ENCODE measurements at regions not wholly inside any gene's neighbourhood (a gene's known extent, or its start where the extent isn't known, plus 50 kb on each side); places are given as distances from the start of the nearest gene placed in this dataset.

DNA sequence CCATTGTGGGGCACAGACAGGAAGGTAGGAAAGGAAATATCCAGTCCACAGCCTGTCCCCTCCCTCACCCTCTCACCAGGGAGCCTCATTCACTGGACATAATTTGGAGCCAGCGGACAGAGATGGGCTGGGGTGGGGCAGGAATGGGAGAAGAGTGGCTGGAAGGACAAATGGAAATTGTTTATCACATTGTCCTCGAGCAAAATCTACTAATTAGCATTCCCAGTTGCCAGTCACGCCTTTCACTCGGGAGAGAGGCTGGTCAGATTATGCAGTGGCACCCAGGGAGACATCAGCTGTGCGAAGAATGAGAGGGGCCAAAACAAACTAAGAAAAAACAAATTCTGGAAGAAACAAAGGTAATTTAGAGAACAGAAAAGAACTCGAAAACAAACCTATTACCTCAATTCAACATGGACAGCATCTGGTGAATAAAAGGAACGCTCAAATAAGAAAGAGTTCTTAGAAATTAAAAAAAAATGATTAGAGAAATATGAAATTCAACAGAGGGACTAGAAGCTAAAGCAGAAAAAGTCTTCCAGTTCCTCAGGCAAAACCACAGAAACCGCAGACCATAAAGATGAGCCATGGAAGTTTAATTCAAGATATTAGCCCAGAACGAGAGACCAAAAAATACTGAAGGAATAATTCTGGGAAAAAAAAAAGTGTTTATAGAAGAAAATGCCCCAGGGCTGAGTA lies 108.5 kb upstream of the RALGAPA2 start:
- no peaks in the 10 kb centered on the region for H4K20me1 ChIP-seq (ENCODE audit: insufficient read depth, low read length)
- ChIA-PET CTCF (ENCODE audit: low intra/inter-chr PET ratio, low total read pairs) (interaction anchor here (1.1 to 1.6 kb wide), 2 partner anchors 154 to 156 kb away, joined by 3 to 7 read pairs; no protein-coding TSS in a partner anchor), POLR2A (interaction anchor here (0.9 kb wide), 1 partner anchor 40 kb away, joined by 3 read pairs; no protein-coding TSS in a partner anchor)
- no peaks in the 10 kb centered on the region for H3K36me3 ChIP-seq (replicated peaks in 1 of 2; ENCODE audit: control insufficient read depth in 1 of 2, insufficient read depth in 2 of 2, low read length in 2 of 2)
- H3K9me3 ChIP-seq (ENCODE audit: low read length), result no peaks in the 10 kb centered on the region
- peaks cover 11% of the 10 kb centered on the region; the same call in 1 of the 2 replicates for H3K4me1 ChIP-seq (ENCODE audit: insufficient read depth, low read length)
- ATAC-seq (no peak), DNase-seq (ENCODE audit: low spot score) (no peak), FAIRE-seq (no peak)
- H3K79me2 ChIP-seq (ENCODE audit: insufficient read depth, low read length), result no peaks in the 10 kb centered on the region
- H2AFZ ChIP-seq (ENCODE audit: low read length), result no peak overlapping the region
- no peak overlapping the region for H3K9ac ChIP-seq (ENCODE audit: insufficient read depth, low read depth, low read length)
- in situ Hi-C loops (cut with HindIII; ENCODE audit: extremely low pct_ligation_motif_present, low pct_unique_long_range_greater_than_20kb) (loop anchor here (5.0 kb wide), 1 partner anchor 159 kb away; no protein-coding TSS in a partner anchor), intact Hi-C loops (cut with micrococcal nuclease; ENCODE audit: unreplicated experiment) (no loop called here)
- H3K27ac ChIP-seq (ENCODE audit: extremely low read length, insufficient read depth, low read length), result no peak overlapping the region
- peaks cover 0 to 24% of the 10 kb centered on the region in 2 experiments; a peak in 1 of 5 replicates for H3K27me3 ChIP-seq (ENCODE audit: control insufficient read depth in 1 of 2, insufficient read depth in 2 of 2, low read length in 2 of 2)
- H3K4me3 ChIP-seq (replicated peaks in 1 of 3; ENCODE audit: insufficient read depth in 1 of 3, low read depth in 2 of 3, low read length in 3 of 3), result no peak overlapping the region
- no TSS peak for BruUV-seq (replicated peaks)
- TF ChIP-seq RBFOX2 (IDR thresholded peaks at IDR 0.05; ENCODE audit: low read depth, low read length), result no peak
- TF ChIP-seq HOXA7 (CRISPR knock-in tag; IDR thresholded peaks at IDR 0.05), result no peak
- no peak for TF ChIP-seq ZNF556 (CRISPR knock-in tag; IDR thresholded peaks at IDR 0.05; ENCODE audit: borderline replicate concordance)
- no peak for TF ChIP-seq HNRNPLL (IDR thresholded peaks at IDR 0.05; ENCODE audit: low read depth, low read length, poor library complexity, severe bottlenecking)
- H3K4me2 ChIP-seq (ENCODE audit: low read depth, low read length), result peak overlapping the region; percentile 52; the same call in 1 of the 2 replicates
- 40% methylated on average over 9 of the region's 9 CpGs for WGBS (ENCODE audit: low lambda C conversion rate)

DNA sequence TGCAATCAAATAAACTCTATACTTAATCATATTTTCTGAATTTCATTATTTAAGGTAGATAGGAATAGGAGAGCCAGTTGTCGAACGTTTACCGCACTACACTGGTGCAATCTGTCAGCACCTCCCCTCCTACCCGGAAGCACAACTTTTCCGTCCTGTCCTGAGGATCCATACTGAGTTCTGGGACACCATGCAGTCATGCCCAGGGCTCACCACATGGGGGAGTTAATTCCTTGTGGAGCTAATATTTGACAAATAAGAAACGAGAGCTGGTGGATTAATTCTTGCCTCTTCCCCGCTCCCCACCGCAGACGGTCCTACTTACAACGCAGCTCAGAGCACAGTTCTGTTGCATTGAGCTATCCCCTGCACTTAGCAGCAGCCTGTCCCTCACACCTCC lies 107.7 kb upstream of the RALGAPA2 start:
- ChIA-PET CTCF (ENCODE audit: low intra/inter-chr PET ratio, low total read pairs) (interaction anchor here (1.6 kb wide), 1 partner anchor 155 kb away, joined by 7 read pairs; no protein-coding TSS in a partner anchor), POLR2A (interaction anchor here (0.9 kb wide), 1 partner anchor 40 kb away, joined by 3 read pairs; no protein-coding TSS in a partner anchor)
- H3K36me3 ChIP-seq (replicated peaks in 1 of 2; ENCODE audit: control insufficient read depth in 1 of 2, insufficient read depth in 2 of 2, low read length in 2 of 2), result no peaks in the 10 kb centered on the region
- H3K9me3 ChIP-seq (ENCODE audit: low read length), result no peaks in the 10 kb centered on the region
- H3K79me2 ChIP-seq (ENCODE audit: insufficient read depth, low read length), result no peaks in the 10 kb centered on the region
- intact Hi-C loops (cut with micrococcal nuclease; ENCODE audit: unreplicated experiment), result no loop called here
- peak; percentile 68 for DNase-seq (ENCODE audit: low spot score)
- in situ Hi-C loops (cut with HindIII; ENCODE audit: extremely low pct_ligation_motif_present, low pct_unique_long_range_greater_than_20kb), result loop anchor here (5.0 kb wide), 1 partner anchor 158 kb away; no protein-coding TSS in a partner anchor
- no TSS peak for BruUV-seq (replicated peaks)
- WGBS (ENCODE audit: low lambda C conversion rate), result 33% methylated on average over 10 of the region's 10 CpGs
- H3K27me3 ChIP-seq (ENCODE audit: control insufficient read depth in 1 of 2, insufficient read depth in 2 of 2, low read length in 2 of 2), result peaks cover 0 to 24% of the 10 kb centered on the region in 2 experiments; a peak in 1 of 5 replicates
- peak; percentile 72 for FAIRE-seq
- peak; percentile 90 for ATAC-seq
- peak overlapping the region; percentile 52 for H3K4me2 ChIP-seq (ENCODE audit: low read depth, low read length)
- H3K4me1 ChIP-seq (ENCODE audit: insufficient read depth, low read length), result peaks cover 11% of the 10 kb centered on the region; the same call in 1 of the 2 replicates
- 0 out of 6 replicates have a peak overlapping the region, but pooled peaks of 1 of the 3 experiments have one; percentile 5 for H3K4me3 ChIP-seq (replicated peaks in 1 of 3; ENCODE audit: insufficient read depth in 1 of 3, low read depth in 2 of 3, low read length in 3 of 3)
- H4K20me1 ChIP-seq (ENCODE audit: insufficient read depth, low read length), result no peaks in the 10 kb centered on the region
- no peak overlapping the region for H3K9ac ChIP-seq (ENCODE audit: insufficient read depth, low read depth, low read length)
- H3K27ac ChIP-seq (ENCODE audit: extremely low read length, insufficient read depth, low read length), result no peak overlapping the region
- no peak overlapping the region for H2AFZ ChIP-seq (ENCODE audit: low read length)
- no peak for TF ChIP-seq ZSCAN31 (CRISPR knock-in tag; IDR thresholded peaks at IDR 0.05; ENCODE audit: low read depth)
- peak; percentile 42; the same call in 1 of the 2 replicates for TF ChIP-seq RXRB (CRISPR knock-in tag; IDR thresholded peaks at IDR 0.05; ENCODE audit: borderline replicate concordance)
- TF ChIP-seq SOX6 (IDR thresholded peaks at IDR 0.05), result no peak
- TF ChIP-seq SOX6 (CRISPR knock-in tag; IDR thresholded peaks at IDR 0.05), result 0 out of 2 replicates have a peak, but pooled peaks have one; percentile 13
- no peak for TF ChIP-seq GATA4 (IDR thresholded peaks at IDR 0.05; ENCODE audit: borderline replicate concordance, low read depth)
- TF ChIP-seq ZNF501 (CRISPR knock-in tag; IDR thresholded peaks at IDR 0.05), result 0 out of 2 replicates have a peak, but pooled peaks have one; percentile 42
- TF ChIP-seq SMC3 (IDR thresholded peaks at IDR 0.05; ENCODE audit: low read length), result peak; percentile 26; the same call in 1 of the 2 replicates
- TF ChIP-seq NR2C2 (CRISPR knock-in tag; IDR thresholded peaks at IDR 0.05; ENCODE audit: borderline replicate concordance), result peak; percentile 96
- TF ChIP-seq KAT7 (CRISPR knock-in tag; IDR thresholded peaks at IDR 0.05; ENCODE audit: borderline replicate concordance), result no peak
- no peak for TF ChIP-seq ATF7-NPFF (CRISPR knock-in tag; IDR thresholded peaks at IDR 0.05; ENCODE audit: low read depth)
- 0 out of 2 replicates have a peak, but pooled peaks have one; percentile 10 for TF ChIP-seq FOSL2 (CRISPR knock-in tag; IDR thresholded peaks at IDR 0.05)
- TF ChIP-seq MIXL1 (CRISPR knock-in tag; IDR thresholded peaks at IDR 0.05), result peak; percentile 51; the same call in 1 of the 2 replicates
- 0 out of 2 replicates have a peak, but pooled peaks have one; percentile 23 for TF ChIP-seq SIX4 (CRISPR knock-in tag; IDR thresholded peaks at IDR 0.05)
- no peak for TF ChIP-seq MED1 (CRISPR knock-in tag; IDR thresholded peaks at IDR 0.05)
- peak; percentile 15; the same call in 1 of the 2 replicates for TF ChIP-seq FOXK1 (CRISPR knock-in tag; IDR thresholded peaks at IDR 0.05; ENCODE audit: borderline replicate concordance, low read depth)
- TF ChIP-seq CEBPG (CRISPR knock-in tag; IDR thresholded peaks at IDR 0.05), result 0 out of 2 replicates have a peak, but pooled peaks have one; percentile 17
